Fibroblast of mammary gland (primary cell): ENCODE measurements at regions not wholly inside any gene's neighbourhood (a gene's known extent, or its start where the extent isn't known, plus 50 kb on each side); places are given as distances from the start of the nearest gene placed in this dataset.

Experiments used
- DNase-seq: peaks from one replicate; pipeline ENCODE4 v3.0.0-alpha.2; 2010; ENCODE audit warnings: low read depth
- H3K4me3 ChIP-seq: 2 replicates; pipeline ENCODE4 v1.5.1; 2011; ENCODE audit warnings: low read depth, mild to moderate bottlenecking, low read length, moderate library complexity; ENCODE audit not compliant: control insufficient read depth
- TF ChIP-seq, protein P1 (sequence below): conservative IDR thresholded peaks from 2 replicates; pipeline ENCODE4 v1.5.1; 2011; ENCODE audit warnings: low read depth, low read length, inconsistent platforms; ENCODE audit not compliant: control insufficient read depth, insufficient read depth

DNA sequence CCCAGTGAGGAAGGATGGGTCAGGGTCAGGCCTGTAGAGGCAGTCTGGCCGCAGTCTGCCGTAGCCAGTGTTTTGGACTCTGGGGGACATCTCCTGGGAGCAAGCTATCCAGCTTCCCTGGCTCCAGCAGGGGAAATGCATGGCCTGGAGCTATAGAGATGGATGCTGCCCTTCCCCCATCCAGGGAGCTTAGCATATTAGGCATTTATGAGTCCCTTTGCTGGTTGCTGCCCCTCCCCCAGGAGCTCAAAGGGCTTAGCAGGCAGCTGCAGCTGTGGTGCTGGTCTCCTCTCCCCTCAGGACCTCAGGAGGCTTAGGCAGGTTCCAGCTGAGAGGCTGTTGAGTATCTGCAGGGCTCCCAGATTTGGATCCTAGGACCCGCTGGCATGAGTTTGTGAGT lies 1158.7 kb downstream of the DTWD2 start:
- H3K4me3 ChIP-seq: no peak overlapping the region
- no peak for DNase-seq
- TF ChIP-seq, protein P1, sequence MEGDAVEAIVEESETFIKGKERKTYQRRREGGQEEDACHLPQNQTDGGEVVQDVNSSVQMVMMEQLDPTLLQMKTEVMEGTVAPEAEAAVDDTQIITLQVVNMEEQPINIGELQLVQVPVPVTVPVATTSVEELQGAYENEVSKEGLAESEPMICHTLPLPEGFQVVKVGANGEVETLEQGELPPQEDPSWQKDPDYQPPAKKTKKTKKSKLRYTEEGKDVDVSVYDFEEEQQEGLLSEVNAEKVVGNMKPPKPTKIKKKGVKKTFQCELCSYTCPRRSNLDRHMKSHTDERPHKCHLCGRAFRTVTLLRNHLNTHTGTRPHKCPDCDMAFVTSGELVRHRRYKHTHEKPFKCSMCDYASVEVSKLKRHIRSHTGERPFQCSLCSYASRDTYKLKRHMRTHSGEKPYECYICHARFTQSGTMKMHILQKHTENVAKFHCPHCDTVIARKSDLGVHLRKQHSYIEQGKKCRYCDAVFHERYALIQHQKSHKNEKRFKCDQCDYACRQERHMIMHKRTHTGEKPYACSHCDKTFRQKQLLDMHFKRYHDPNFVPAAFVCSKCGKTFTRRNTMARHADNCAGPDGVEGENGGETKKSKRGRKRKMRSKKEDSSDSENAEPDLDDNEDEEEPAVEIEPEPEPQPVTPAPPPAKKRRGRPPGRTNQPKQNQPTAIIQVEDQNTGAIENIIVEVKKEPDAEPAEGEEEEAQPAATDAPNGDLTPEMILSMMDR: no peak

DNA sequence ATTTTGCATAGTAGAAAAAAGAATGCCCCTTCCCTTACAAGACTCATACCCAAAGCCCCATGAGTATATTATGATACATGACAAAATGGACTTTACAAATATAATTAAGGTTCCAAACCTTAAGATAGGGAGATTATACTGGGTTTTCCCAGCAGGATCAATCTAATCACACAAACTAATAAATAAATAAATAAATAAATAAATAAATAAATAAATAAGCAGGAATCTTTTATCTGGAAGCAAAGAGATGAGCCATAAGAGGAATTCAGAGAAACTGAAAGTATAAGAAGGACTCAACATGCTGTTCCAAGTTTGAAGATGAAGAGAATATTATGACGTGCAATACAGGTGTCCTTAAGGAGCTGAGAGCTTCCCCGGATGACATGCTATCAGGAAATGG lies 1174.5 kb downstream of the DTWD2 start:
- TF ChIP-seq, protein P1: no peak
- no peak for DNase-seq

DNA sequence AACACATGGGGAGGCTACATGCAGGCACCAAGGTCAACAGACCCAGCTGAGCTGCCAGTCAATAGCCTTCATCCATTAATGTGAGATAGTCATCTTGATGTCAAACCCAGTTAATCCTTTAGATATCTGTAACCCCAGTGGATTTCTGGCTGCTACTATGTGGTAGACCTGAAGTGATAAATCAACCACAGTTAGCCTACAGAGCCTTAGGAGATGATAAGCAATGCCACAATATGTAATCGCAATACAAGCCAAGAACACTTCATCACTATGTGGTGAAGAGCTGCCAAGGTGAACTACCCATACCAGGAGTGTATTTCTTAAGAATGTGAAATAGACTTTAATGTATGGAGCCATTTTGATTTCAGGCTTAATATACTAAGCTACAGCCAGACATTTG lies 1175.5 kb downstream of the DTWD2 start:
- H3K4me3 ChIP-seq: no peak overlapping the region
- TF ChIP-seq, protein P1: no peak
- no peak for DNase-seq

More for the DNA sequence above, 1174.5 kb downstream of the DTWD2 start:
- H3K4me3 ChIP-seq: no peak overlapping the region

DNA sequence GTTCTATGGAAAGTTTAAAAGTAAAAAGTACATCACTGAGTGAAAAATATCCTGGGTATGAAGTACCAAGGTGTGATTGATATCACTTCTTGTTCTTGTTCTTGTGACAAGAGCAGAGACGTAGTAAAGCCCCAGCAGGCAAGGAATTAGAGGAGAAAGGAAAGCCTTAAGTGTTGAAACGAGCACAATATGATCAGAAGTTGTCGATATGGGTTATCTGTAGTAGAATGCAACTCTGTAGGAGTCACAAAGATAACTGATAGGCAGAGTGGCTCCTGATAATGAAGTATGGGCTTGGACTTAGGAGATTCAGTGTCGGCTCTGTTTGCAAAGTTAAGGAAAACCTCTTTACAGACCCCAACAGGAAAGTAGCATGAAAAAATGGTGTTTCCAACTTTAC lies 1179.1 kb downstream of the DTWD2 start:
- H3K4me3 ChIP-seq: no peak overlapping the region
- TF ChIP-seq, protein P1: no peak

DNA sequence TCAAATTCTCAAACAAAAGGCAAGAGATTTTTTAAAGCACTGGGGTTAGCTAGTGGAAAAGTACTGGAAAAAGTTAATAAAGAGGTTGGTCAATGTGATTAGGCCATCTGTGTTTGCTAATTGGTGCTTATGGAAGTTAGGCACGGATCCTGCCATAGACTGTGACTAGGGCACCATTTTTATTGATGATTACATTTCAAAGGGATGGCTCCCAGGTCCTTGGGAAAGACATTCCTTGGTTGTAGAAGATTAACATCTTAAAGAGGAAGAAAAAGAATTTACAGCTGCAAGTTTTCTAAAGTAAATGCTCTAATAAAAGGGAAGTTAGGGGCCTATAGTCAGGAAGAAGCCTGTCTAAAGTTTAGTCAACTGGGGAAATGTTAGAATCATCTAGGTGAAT lies 1183.3 kb downstream of the DTWD2 start:
- no peak for DNase-seq
- TF ChIP-seq, protein P1: no peak
- H3K4me3 ChIP-seq: no peak overlapping the region

More for the DNA sequence above, 1179.1 kb downstream of the DTWD2 start:
- no peak for DNase-seq

DNA sequence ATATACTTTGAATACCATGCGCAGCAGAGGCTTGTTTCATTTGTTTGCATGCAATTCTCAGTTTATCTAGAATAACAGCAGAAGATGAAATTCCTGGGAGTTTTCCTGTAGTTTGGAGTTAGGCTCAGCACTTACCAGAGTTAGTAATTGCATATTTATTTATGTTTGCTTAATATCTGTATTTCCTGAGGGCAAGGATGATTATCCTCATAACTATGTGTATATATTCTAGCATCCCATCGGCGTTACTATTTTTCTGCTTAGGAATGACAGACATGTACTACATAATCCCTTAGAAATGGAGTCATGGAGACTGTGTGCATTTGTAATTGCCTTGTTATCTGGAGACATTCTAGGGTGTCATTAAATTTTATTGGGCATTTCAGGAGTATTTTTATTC lies 1184.8 kb downstream of the DTWD2 start:
- TF ChIP-seq, protein P1: no peak
- no peak overlapping the region for H3K4me3 ChIP-seq
- DNase-seq: no peak

DNA sequence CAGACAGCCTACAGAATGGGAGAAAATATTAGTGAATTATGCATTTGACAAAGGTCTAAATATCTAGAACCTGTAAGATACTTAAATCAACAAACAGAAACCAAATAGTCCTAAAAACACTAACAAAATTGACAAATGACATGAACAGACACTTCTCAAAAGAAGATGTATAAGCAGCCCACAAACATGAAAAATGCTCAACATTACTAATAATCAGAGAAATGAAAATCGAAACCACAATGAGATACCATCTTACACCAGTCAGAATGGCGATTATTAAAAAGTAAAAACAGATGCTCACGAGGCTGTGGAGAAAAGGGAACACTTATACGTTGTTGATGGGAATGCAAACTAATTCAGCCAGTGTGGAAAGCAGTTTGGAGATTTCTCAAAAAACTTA lies 1186.8 kb downstream of the DTWD2 start:
- DNase-seq: no peak
- TF ChIP-seq, protein P1: no peak
- no peak overlapping the region for H3K4me3 ChIP-seq
